ENCODE measurements at regions not wholly inside any gene's neighbourhood (a gene's known extent, or its start where the extent isn't known, plus 50 kb on each side); places are given as distances from the start of the nearest gene placed in this dataset.

GRCh38 chr6:19432966-19433498, 404.1 kb upstream of the ID4 start:
- H3K4me3 ChIP-seq (ENCODE audit: control insufficient read depth, low read depth, low read length) = no peak overlapping the region
- no peak for DNase-seq (ENCODE audit: low read depth)
- no peak for TF ChIP-seq CTCF (conservative IDR thresholded peaks at IDR 0.05; ENCODE audit: control insufficient read depth, insufficient read depth, low read depth, low read length)

GRCh38 chr6:19434065-19434464, 403.1 kb upstream of the ID4 start:
- H3K4me3 ChIP-seq (ENCODE audit: control insufficient read depth, low read depth, low read length) = no peak overlapping the region
- TF ChIP-seq CTCF (conservative IDR thresholded peaks at IDR 0.05; ENCODE audit: control insufficient read depth, insufficient read depth, low read depth, low read length) = no peak
- no peak for DNase-seq (ENCODE audit: low read depth)

GRCh38 chr6:19435755-19436154, 401.4 kb upstream of the ID4 start:
- TF ChIP-seq CTCF (conservative IDR thresholded peaks at IDR 0.05; ENCODE audit: control insufficient read depth, insufficient read depth, low read depth, low read length) = no peak
- no peak overlapping the region for H3K4me3 ChIP-seq (ENCODE audit: control insufficient read depth, low read depth, low read length)

GRCh38 chr6:19438566-19439353, 398.4 kb upstream of the ID4 start:
- no peak for DNase-seq (ENCODE audit: low read depth)
- no peak overlapping the region for H3K4me3 ChIP-seq (ENCODE audit: control insufficient read depth, low read depth, low read length)
- TF ChIP-seq CTCF (conservative IDR thresholded peaks at IDR 0.05; ENCODE audit: control insufficient read depth, insufficient read depth, low read depth, low read length) = no peak

More at GRCh38 chr6:19435755-19436154, 401.4 kb upstream of the ID4 start:
- no peak for DNase-seq (ENCODE audit: low read depth)

GRCh38 chr6:19440531-19440930, 396.6 kb upstream of the ID4 start:
- no peak for TF ChIP-seq CTCF (conservative IDR thresholded peaks at IDR 0.05; ENCODE audit: control insufficient read depth, insufficient read depth, low read depth, low read length)
- no peak for DNase-seq (ENCODE audit: low read depth)
- no peak overlapping the region for H3K4me3 ChIP-seq (ENCODE audit: control insufficient read depth, low read depth, low read length)

GRCh38 chr6:19443411-19443810, 393.8 kb upstream of the ID4 start:
- no peak for TF ChIP-seq CTCF (conservative IDR thresholded peaks at IDR 0.05; ENCODE audit: control insufficient read depth, insufficient read depth, low read depth, low read length)
- no peak for DNase-seq (ENCODE audit: low read depth)
- H3K4me3 ChIP-seq (ENCODE audit: control insufficient read depth, low read depth, low read length) = no peak overlapping the region

Measured in fibroblast of mammary gland (primary cell).